Fibroblast of pulmonary artery (primary cell): ENCODE measurements at regions not wholly inside any gene's neighbourhood (a gene's known extent, or its start where the extent isn't known, plus 50 kb on each side); places are given as distances from the start of the nearest gene placed in this dataset.

ENCODE experiments used
- DNase-seq: peaks from one replicate; pipeline ENCODE4 v3.0.0-alpha.2; 2010; ENCODE audit warnings: low read depth
- H3K4me3 ChIP-seq: replicated peaks from 2 replicates; pipeline ENCODE4 v1.5.1; 2011; ENCODE audit warnings: low read depth, mild to moderate bottlenecking, control low read depth, low read length, moderate library complexity
- CTCF ChIP-seq: IDR thresholded peaks from 2 replicates; pipeline ENCODE4 v1.5.1; 2011; ENCODE audit warnings: mild to moderate bottlenecking, control low read depth, low read length, inconsistent platforms; ENCODE audit errors: missing control alignments

DNA sequence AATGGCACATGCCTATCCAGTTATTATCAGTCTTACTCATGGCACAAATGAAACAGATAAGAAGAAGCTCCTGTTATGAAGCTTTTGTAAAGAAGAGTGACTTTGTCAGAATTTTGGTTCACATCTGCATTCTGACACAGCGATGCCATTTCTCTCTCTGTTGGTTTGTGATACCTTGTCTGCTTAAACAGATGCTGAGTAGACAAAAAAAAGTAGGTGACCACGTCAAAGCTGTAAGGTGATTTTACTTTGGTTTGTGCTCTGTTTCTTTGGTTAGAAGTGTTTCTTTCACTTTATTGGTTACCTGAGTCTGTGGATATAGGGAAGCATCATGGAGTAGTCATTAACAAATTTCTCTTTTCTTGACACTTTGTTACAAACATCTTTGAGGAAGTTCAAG lies 422.3 kb upstream of the ADAMTSL1 start:
- no peak overlapping the region for H3K4me3 ChIP-seq
- no peak for TF ChIP-seq CTCF
- DNase-seq: no peak

GRCh38 chr9:18052060-18052459 lies 421.9 kb upstream of the ADAMTSL1 start:
- TF ChIP-seq CTCF: no peak
- no peak overlapping the region for H3K4me3 ChIP-seq
- no peak for DNase-seq

DNA sequence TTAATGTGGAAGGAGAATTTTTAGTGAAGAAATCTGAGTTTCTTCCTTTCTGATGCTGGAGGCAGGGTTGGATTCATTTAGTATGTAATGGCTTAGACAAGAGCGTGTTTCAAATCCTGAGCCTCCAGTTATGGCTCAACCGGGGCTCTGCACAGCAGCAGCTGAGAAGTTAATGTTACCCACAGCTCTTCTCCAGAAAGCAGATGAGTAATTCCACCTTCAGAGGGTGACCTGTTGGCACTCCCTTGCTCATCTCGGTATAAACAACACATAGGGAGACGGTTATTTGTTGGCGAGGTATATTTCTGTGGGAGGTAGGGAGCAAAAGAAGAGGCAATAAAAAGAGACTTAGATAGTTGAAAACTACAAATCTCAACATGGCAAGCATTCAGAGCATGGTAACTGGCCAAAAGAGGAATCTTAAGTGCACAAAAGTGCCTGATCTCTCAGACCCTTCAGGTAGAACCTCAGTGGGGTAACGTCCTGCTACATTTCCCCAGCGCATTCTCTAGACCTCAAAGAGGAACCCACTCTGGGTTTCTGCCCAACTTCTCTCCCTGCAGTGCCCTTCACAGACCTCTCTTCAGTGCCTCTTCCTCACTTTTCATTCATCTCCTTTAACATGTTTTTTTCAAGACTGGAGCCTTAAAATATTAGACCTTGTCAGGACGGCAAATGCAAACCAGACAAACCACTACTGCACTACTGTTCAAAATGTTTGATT lies 417.5 kb upstream of the ADAMTSL1 start:
- H3K4me3 ChIP-seq: no peak overlapping the region
- no peak for DNase-seq
- no peak for TF ChIP-seq CTCF

DNA sequence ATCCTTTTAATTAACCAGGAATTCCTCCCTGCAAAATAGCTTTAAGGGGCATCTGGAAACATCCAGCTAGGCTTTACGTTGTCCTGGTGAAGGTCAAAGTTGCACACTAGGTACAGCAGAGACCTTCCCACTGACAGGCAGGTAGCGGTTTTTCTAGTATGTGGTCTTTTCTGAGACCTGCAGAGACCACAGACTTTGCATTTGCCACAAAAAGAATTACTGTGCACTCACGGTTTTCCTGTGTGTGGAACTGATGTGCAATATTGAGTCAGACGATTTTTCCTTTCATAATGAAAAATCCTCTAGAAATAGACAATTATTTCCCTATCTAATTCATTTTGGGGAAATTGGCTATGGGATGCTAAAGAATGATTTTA lies 417.0 kb upstream of the ADAMTSL1 start:
- DNase-seq: no peak
- no peak overlapping the region for H3K4me3 ChIP-seq
- no peak for TF ChIP-seq CTCF

DNA sequence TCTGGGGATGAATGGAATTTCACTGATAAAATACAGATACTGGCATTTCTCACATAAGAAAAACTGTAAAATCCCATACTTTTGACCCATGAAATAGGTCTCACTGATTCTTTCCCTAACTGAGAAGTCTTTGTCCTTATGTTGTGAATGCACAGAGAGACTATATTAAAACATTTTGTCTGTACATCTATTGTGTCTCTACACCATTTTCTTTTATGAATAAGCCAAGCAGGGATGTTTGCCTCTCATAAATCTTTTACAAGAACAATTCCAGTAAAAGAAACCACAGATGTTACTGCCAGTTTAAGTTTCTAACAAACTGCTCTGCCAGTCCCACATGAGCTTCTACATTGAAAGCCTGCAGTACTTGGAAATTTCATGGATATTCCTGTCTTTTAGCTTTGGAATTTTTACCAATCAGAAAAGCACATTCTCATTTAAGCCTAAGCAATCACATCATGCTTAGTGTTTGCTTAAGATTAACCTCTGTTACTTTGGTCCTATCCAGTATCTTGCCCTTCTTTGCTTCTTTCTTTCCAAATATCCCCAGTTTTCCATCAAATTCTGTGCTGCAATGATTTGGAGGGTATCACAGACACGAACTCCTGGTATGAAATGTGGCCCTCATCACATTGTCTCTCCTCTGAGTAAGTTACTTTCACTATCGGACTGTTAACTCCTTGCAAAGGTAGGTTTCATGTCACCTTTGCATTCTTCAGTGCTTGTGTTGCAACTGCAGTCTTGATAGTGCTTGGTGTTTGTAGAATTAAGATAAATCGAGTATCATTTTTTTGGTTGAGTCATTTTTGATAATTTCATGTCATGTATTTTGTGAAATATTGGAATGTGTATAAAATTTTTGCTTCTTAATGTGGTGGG lies 415.1 kb upstream of the ADAMTSL1 start:
- DNase-seq: no peak
- H3K4me3 ChIP-seq: no peak overlapping the region
- TF ChIP-seq CTCF: no peak

DNA sequence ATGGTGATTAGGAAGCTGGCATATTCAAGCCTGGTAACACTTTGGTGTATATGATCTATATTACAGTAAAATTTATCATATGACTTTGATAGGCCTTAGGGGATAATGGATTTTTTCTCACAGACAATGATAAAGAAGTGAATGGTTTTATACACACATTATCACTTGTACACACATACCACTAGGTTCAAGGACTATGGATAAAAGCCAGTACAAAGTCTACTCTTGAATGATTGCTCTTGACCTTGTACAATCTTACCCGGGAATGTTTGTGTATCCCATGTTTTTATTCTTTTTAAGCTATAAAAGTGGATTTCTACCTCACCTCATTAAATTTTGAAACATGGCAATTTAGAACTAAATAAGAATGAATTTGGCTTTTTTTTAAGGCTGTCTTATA lies 414.5 kb upstream of the ADAMTSL1 start:
- TF ChIP-seq CTCF: no peak
- no peak for DNase-seq
- no peak overlapping the region for H3K4me3 ChIP-seq
